IMR-90 (cell line): ENCODE measurements at regions not wholly inside any gene's neighbourhood (a gene's known extent, or its start where the extent isn't known, plus 50 kb on each side); places are given as distances from the start of the nearest gene placed in this dataset.

ENCODE experiments used
- ATAC-seq: fragments of 200-7000 bp; cut with Tn5 transposase; 2 replicates; pipeline ENCODE4 v1.9.1; 2020; ENCODE audit warnings: low read depth, mild to moderate bottlenecking, moderate library complexity
- BruUV-seq: library from RNA; stranded (reverse); fragments of 400-500 nt; replicated peaks from 2 replicates; lab custom pipeline; 2021; lab: Mats Ljungman, UMichigan
- CTCF ChIA-PET: fragments of 300-600 bp; formaldehyde crosslinking; extraction: SDS; loops from one replicate; lab custom pipeline; 2021; ENCODE audit warnings: antibody characterized with exemption; lab: Yijun Ruan, JAX
- POLR2A ChIA-PET: fragments of 300-600 bp; sonication (Branson Sonifier 250); formaldehyde crosslinking; loops from one replicate; lab custom pipeline; 2022; ENCODE audit warnings: antibody characterized with exemption; ENCODE audit not compliant: unreplicated experiment; lab: Charles Lee
- DNase-seq: peaks from one replicate; pipeline ENCODE4 v3.0.0; 2013
- H2AFZ ChIP-seq: replicated peaks from 2 replicates; pipeline ENCODE3; 2013; ENCODE audit warnings: low read length, mild to moderate bottlenecking; ENCODE audit not compliant: poor library complexity
- H2AK5ac ChIP-seq: 2 replicates; pipeline ENCODE4 v1.6.1; 2013; ENCODE audit warnings: low read depth, low read length, inconsistent platforms
- H2AK9ac ChIP-seq: replicated peaks from 2 replicates; pipeline ENCODE3; 2013; ENCODE audit warnings: mild to moderate bottlenecking, low read depth, low read length, moderate library complexity; ENCODE audit not compliant: poor library complexity
- H2BK120ac ChIP-seq: 2 replicates; pipeline ENCODE4 v1.6.1; 2013; ENCODE audit warnings: low read depth, low read length, inconsistent platforms
- H2BK15ac ChIP-seq: 3 replicates; pipeline ENCODE4 v1.6.1; 2013; ENCODE audit warnings: low read depth, low read length, inconsistent platforms
- H2BK20ac ChIP-seq: 2 replicates; pipeline ENCODE4 v1.6.1; 2013; ENCODE audit warnings: low read depth, mild to moderate bottlenecking, inconsistent platforms, low read length, moderate library complexity
- H2BK5ac ChIP-seq: 2 replicates; pipeline ENCODE4 v1.6.1; 2013; ENCODE audit warnings: mild to moderate bottlenecking, low read depth, low read length, inconsistent platforms; ENCODE audit not compliant: poor library complexity, severe bottlenecking
- H3K14ac ChIP-seq: replicated peaks from 2 replicates; pipeline ENCODE4 v1.6.1; 2013; ENCODE audit warnings: low read depth, low read length, inconsistent platforms
- H3K18ac ChIP-seq: 2 replicates; pipeline ENCODE4 v1.6.1; 2013; ENCODE audit warnings: low read depth, low read length, control low read depth
- H3K23ac ChIP-seq: 2 replicates; pipeline ENCODE4 v1.6.1; 2013; ENCODE audit warnings: low read depth, low read length, inconsistent platforms
- H3K27ac ChIP-seq: 2 replicates; pipeline ENCODE4 v1.5.1; 2013; ENCODE audit warnings: mild to moderate bottlenecking, control low read depth, low read length; ENCODE audit not compliant: insufficient read depth
- H3K27me3 ChIP-seq: 2 replicates; pipeline ENCODE4 v1.6.1; 2013; ENCODE audit warnings: low read length; ENCODE audit not compliant: control insufficient read depth, insufficient read depth
- H3K36me3 ChIP-seq: 2 replicates; pipeline ENCODE4 v1.6.1; 2013; ENCODE audit warnings: low read length, mixed read lengths; ENCODE audit not compliant: control insufficient read depth, insufficient read depth
- H3K4ac ChIP-seq: 2 replicates; pipeline ENCODE4 v1.6.1; 2013; ENCODE audit warnings: low read depth, low read length, inconsistent platforms
- H3K4me1 ChIP-seq: 2 replicates; pipeline ENCODE4 v1.6.1; 2013; ENCODE audit warnings: low read length, mixed read lengths; ENCODE audit not compliant: control insufficient read depth, insufficient read depth
- H3K4me2 ChIP-seq: 2 replicates; pipeline ENCODE4 v1.6.1; 2013; ENCODE audit warnings: low read depth, mild to moderate bottlenecking, control low read depth, low read length, moderate library complexity
- H3K4me3 ChIP-seq: 2 replicates; pipeline ENCODE4 v1.5.1; 2013; ENCODE audit warnings: low read depth, mild to moderate bottlenecking, control low read depth, low read length, moderate library complexity; ENCODE audit not compliant: insufficient read depth
- H3K56ac ChIP-seq: 2 replicates; pipeline ENCODE4 v1.6.1; 2013; ENCODE audit warnings: low read length, inconsistent platforms; ENCODE audit not compliant: insufficient read depth; ENCODE audit errors: extremely low read depth
- H3K79me1 ChIP-seq, 2 experiments: 2 replicates each; pipeline ENCODE4 v1.6.1; 2013; ENCODE audit warnings: low read length in 2 of 2, inconsistent platforms in 1 of 2, low read depth in 1 of 2
- H3K9ac ChIP-seq: 2 replicates; pipeline ENCODE4 v1.6.1; 2013; ENCODE audit warnings: low read depth, low read length, control low read depth
- H3K9me1 ChIP-seq: 2 replicates; pipeline ENCODE4 v1.6.1; 2013; ENCODE audit warnings: low read length, inconsistent platforms; ENCODE audit not compliant: insufficient read depth
- H3K9me3 ChIP-seq: 2 replicates; pipeline ENCODE4 v1.6.1; 2013; ENCODE audit warnings: low read length; ENCODE audit not compliant: control insufficient read depth, insufficient read depth
- H4K20me1 ChIP-seq: 2 replicates; pipeline ENCODE4 v1.6.1; 2013; ENCODE audit warnings: low read length, inconsistent platforms; ENCODE audit not compliant: insufficient read depth
- H4K5ac ChIP-seq: 2 replicates; pipeline ENCODE4 v1.6.1; 2013; ENCODE audit warnings: mild to moderate bottlenecking, low read depth, low read length, control low read depth
- H4K8ac ChIP-seq, 2 experiments: 2 replicates each; pipeline ENCODE4 v1.6.1; 2013; ENCODE audit warnings: low read depth in 2 of 2, low read length in 2 of 2, control low read depth in 1 of 2, inconsistent platforms in 1 of 2
- H4K91ac ChIP-seq: 2 replicates; pipeline ENCODE4 v1.6.1; 2013; ENCODE audit warnings: low read depth, low read length, inconsistent platforms; ENCODE audit not compliant: insufficient read depth
- NFE2L2 ChIP-seq: fragments of 150-350 bp; IDR thresholded peaks from 2 replicates; pipeline ENCODE4 v1.6.1; 2016; ENCODE audit warnings: low read depth, mild to moderate bottlenecking, low read length
- USF2 ChIP-seq: fragments of 150-350 bp; IDR thresholded peaks from 2 replicates; pipeline ENCODE4 v1.6.1; 2017; ENCODE audit warnings: mild to moderate bottlenecking, antibody characterized with exemption, low read length, low read depth
- WGBS, 2 experiments: methylation state at CpG; one replicate each; pipeline versions ENCODE4 v1.1.5 to v1.1.7; 2013; ENCODE audit warnings: missing lambda C conversion rate in 2 of 2; ENCODE audit not compliant: insufficient read length in 1 of 2; ENCODE audit errors: extremely low coverage in 2 of 2; 5-methylcytosine and 5-hydroxymethylcytosine counted together
- dilution Hi-C: fragments of 300-500 bp; cut with HindIII; formaldehyde crosslinking; loops from one replicate; pipeline ENCODE4 v1.14.3; 2018; ENCODE audit warnings: low sequenced_read_pairs; ENCODE audit not compliant: unreplicated experiment
- in situ Hi-C: fragments of 300-500 bp; cut with MboI; formaldehyde crosslinking; loops from 3 replicates; pipeline ENCODE4 v1.14.3; 2019; ENCODE audit warnings: low sequenced_read_pairs, inconsistent platforms, mixed read lengths
- intact Hi-C: fragments of 100-400 bp; cut with micrococcal nuclease; formaldehyde crosslinking; loops from 2 replicates; pipeline ENCODE4 v1.10.0; 2022

DNA sequence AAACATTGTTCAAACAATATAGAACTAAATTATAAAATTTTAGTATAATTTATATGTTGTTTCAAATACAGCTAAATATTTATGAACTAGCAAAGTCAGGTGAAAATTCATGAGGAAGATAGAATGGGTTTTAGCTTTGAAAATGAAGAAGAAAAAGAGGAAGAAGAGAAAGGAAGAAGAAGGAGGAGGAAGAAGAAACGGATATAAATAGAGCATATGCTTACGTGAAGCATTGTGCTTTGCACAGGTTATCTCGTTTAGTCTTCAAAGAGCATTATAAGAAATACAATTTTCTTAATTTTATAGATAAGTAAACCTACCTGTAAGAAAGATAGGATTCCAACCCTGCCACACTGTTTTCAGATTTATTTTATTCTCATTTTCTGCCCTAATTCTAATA is 620.6 kb upstream of the DAB2 start:
- ChIA-PET CTCF (no interaction called here), POLR2A (no interaction called here)
- Histone ChIP-seq H2AFZ (no peak overlapping the region), H2BK5ac (no peak overlapping the region), H3K27ac (no peak overlapping the region), H4K5ac (no peak overlapping the region), H4K91ac (no peak overlapping the region), H3K79me1 (no peaks in the 10 kb centered on the region), H2AK5ac (no peak overlapping the region), H3K4me2 (no peak overlapping the region), H2AK9ac (no peak overlapping the region), H2BK120ac (no peak overlapping the region), H3K9ac (no peak overlapping the region), H4K8ac (no peak overlapping the region), H3K4ac (no peak overlapping the region), H3K23ac (no peak overlapping the region), H3K4me3 (no peak overlapping the region), H4K20me1 (no peaks in the 10 kb centered on the region), H3K4me1 (no peaks in the 10 kb centered on the region), H3K56ac (no peak overlapping the region), H3K14ac (no peak overlapping the region), H3K18ac (no peak overlapping the region), H3K9me1 (no peaks in the 10 kb centered on the region), H2BK15ac (no peak overlapping the region), H3K27me3 (no peaks in the 10 kb centered on the region), H2BK20ac (no peak overlapping the region), H3K9me3 (no peaks in the 10 kb centered on the region), H3K36me3 (no peaks in the 10 kb centered on the region)
- no CpG with 5 or more reads among the region's 3 CpGs for WGBS, 2 experiments
- BruUV-seq: no TSS peak
- intact Hi-C loops (no loop called here), dilution Hi-C loops (no loop called here), in situ Hi-C loops (no loop called here)
- TF ChIP-seq USF2: no peak
- no peak for TF ChIP-seq NFE2L2
- no peak for DNase-seq
- ATAC-seq: no peak
